ENCODE measurements at regions not wholly inside any gene's neighbourhood (a gene's known extent, or its start where the extent isn't known, plus 50 kb on each side); places are given as distances from the start of the nearest gene placed in this dataset.

- H3K27ac ChIP-seq = no peak overlapping the region
- TF ChIP-seq CTCF (IDR thresholded peaks at IDR 0.05) (no peak), ZFX (IDR thresholded peaks at IDR 0.05; ENCODE audit: borderline replicate concordance) (no peak)
Measured at GRCh38 chr14:104317975-104318557, 179.7 kb downstream of the KIF26A start.

- TF ChIP-seq CTCF (IDR thresholded peaks at IDR 0.05) = no peak
- no peak for TF ChIP-seq ZFX (IDR thresholded peaks at IDR 0.05; ENCODE audit: borderline replicate concordance)
- H3K27ac ChIP-seq = no peak overlapping the region
Measured at GRCh38 chr14:104318558-104319490, 180.4 kb downstream of the KIF26A start.

- H3K27ac ChIP-seq = no peak overlapping the region
- no peak for TF ChIP-seq ZFX (IDR thresholded peaks at IDR 0.05; ENCODE audit: borderline replicate concordance)
- no peak for TF ChIP-seq CTCF (IDR thresholded peaks at IDR 0.05)
Measured at GRCh38 chr14:104319491-104320241, 181.3 kb downstream of the KIF26A start.

- no peak overlapping the region for H3K27ac ChIP-seq
- no peak for TF ChIP-seq ZFX (IDR thresholded peaks at IDR 0.05; ENCODE audit: borderline replicate concordance)
- TF ChIP-seq CTCF (IDR thresholded peaks at IDR 0.05) = no peak
Measured at GRCh38 chr14:104320611-104321086, 182.3 kb downstream of the KIF26A start.

- no peak overlapping the region for H3K27ac ChIP-seq
- TF ChIP-seq ZFX (IDR thresholded peaks at IDR 0.05; ENCODE audit: borderline replicate concordance) = no peak
- TF ChIP-seq CTCF (IDR thresholded peaks at IDR 0.05) = no peak
Measured at GRCh38 chr14:104321088-104321801, 182.9 kb downstream of the KIF26A start.

- TF ChIP-seq CTCF (IDR thresholded peaks at IDR 0.05) (no peak), ZFX (IDR thresholded peaks at IDR 0.05; ENCODE audit: borderline replicate concordance) (no peak)
- no peak overlapping the region for H3K27ac ChIP-seq
Measured at GRCh38 chr14:104321802-104322130, 183.4 kb downstream of the KIF26A start.

All from 22Rv1 (cell line).